Fibroblast of lung (primary cell): ENCODE measurements at regions not wholly inside any gene's neighbourhood (a gene's known extent, or its start where the extent isn't known, plus 50 kb on each side); places are given as distances from the start of the nearest gene placed in this dataset.

Experiments used
- CTCF ChIP-seq, 2 donors: IDR thresholded peaks in 1 of 2; conservative IDR thresholded peaks in 1 of 2; 1 replicate in 1 of 2; 2 replicates in 1 of 2; pipeline ENCODE4 v1.5.1; 2011 to 2012; ENCODE audit warnings: low read length in 2 of 2, control low read depth in 1 of 2, inconsistent platforms in 1 of 2, low read depth in 1 of 2, mild to moderate bottlenecking in 1 of 2
- EZH2 ChIP-seq: IDR thresholded peaks from 2 replicates; pipeline ENCODE4 v1.5.1; 2012; ENCODE audit warnings: low read length, control low read depth, mild to moderate bottlenecking; ENCODE audit errors: missing control alignments

- TF ChIP-seq CTCF (conservative IDR thresholded peaks at IDR 0.05 in 1 of 2, IDR thresholded peaks at IDR 0.05 in 1 of 2; ENCODE audit: low read depth in 1 of 2, low read length in 2 of 2) (no peak), EZH2 (no peak)
These were observed 72.7 kb upstream of the MAD2L1 start for GRCh38 chr4:120139392-120139791.
